BE2C (cell line): ENCODE measurements at regions not wholly inside any gene's neighbourhood (a gene's known extent, or its start where the extent isn't known, plus 50 kb on each side); places are given as distances from the start of the nearest gene placed in this dataset.
"Not testable (repeated sequence)": the region's sequence is repeated elsewhere in the genome, so short reads cannot be mapped to it uniquely, and the experiment has no call there.

Experiments used
- DNase-seq: peaks from one replicate; pipeline ENCODE4 v3.0.0-alpha.2; 2020
- H3K27me3 ChIP-seq: fragments of 250-450 bp; sonication (Bioruptor Pico); 2 replicates; pipeline ENCODE4 v1.5.1; 2020; ENCODE audit warnings: mild to moderate bottlenecking
- H3K36me3 ChIP-seq: fragments of 250-450 bp; sonication (Bioruptor Pico); 2 replicates; pipeline ENCODE4 v1.5.1; 2020; ENCODE audit warnings: mild to moderate bottlenecking
- H3K4me1 ChIP-seq: fragments of 250-450 bp; sonication (Bioruptor Pico); 2 replicates; pipeline ENCODE4 v1.5.1; 2020
- H3K4me3 ChIP-seq: 2 replicates; pipeline ENCODE4 v1.5.1; 2011; ENCODE audit warnings: low read depth, low read length
- H3K9me3 ChIP-seq: fragments of 250-450 bp; sonication (Bioruptor Pico); 2 replicates; pipeline ENCODE4 v1.5.1; 2020
- TF ChIP-seq, protein P1 (sequence below): IDR thresholded peaks from 2 replicates; pipeline ENCODE4 v1.5.1; 2012; ENCODE audit warnings: mild to moderate bottlenecking, low read depth, low read length

GRCh38 chr3:66931291-66931690 lies 66.8 kb upstream of the KBTBD8 start:
- Histone ChIP-seq H3K9me3 (no peaks in the 10 kb centered on the region), H3K4me3 (no peak overlapping the region), H3K36me3 (no peaks in the 10 kb centered on the region), H3K27me3 (peaks cover 7% of the 10 kb centered on the region; the same call in 1 of the 2 replicates), H3K4me1 (no peaks in the 10 kb centered on the region)
- TF ChIP-seq, protein P1, sequence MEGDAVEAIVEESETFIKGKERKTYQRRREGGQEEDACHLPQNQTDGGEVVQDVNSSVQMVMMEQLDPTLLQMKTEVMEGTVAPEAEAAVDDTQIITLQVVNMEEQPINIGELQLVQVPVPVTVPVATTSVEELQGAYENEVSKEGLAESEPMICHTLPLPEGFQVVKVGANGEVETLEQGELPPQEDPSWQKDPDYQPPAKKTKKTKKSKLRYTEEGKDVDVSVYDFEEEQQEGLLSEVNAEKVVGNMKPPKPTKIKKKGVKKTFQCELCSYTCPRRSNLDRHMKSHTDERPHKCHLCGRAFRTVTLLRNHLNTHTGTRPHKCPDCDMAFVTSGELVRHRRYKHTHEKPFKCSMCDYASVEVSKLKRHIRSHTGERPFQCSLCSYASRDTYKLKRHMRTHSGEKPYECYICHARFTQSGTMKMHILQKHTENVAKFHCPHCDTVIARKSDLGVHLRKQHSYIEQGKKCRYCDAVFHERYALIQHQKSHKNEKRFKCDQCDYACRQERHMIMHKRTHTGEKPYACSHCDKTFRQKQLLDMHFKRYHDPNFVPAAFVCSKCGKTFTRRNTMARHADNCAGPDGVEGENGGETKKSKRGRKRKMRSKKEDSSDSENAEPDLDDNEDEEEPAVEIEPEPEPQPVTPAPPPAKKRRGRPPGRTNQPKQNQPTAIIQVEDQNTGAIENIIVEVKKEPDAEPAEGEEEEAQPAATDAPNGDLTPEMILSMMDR = no peak
- DNase-seq = no peak

- DNase-seq = no peak
Observed at GRCh38 chr3:66931699-66932098, 66.4 kb upstream of the KBTBD8 start.

GRCh38 chr3:66933233-66933632 lies 64.9 kb upstream of the KBTBD8 start:
- peaks cover 7% of the 10 kb centered on the region; the same call in 1 of the 2 replicates for H3K27me3 ChIP-seq
- no peak for DNase-seq
- no peaks in the 10 kb centered on the region for H3K4me1 ChIP-seq
- no peaks in the 10 kb centered on the region for H3K9me3 ChIP-seq
- no peaks in the 10 kb centered on the region for H3K36me3 ChIP-seq
- TF ChIP-seq, protein P1 = no peak
- H3K4me3 ChIP-seq = no peak overlapping the region

More at GRCh38 chr3:66931699-66932098, 66.4 kb upstream of the KBTBD8 start:
- no peaks in the 10 kb centered on the region for H3K4me1 ChIP-seq
- H3K4me3 ChIP-seq = no peak overlapping the region
- peaks cover 7% of the 10 kb centered on the region; the same call in 1 of the 2 replicates for H3K27me3 ChIP-seq
- TF ChIP-seq, protein P1 = no peak
- H3K36me3 ChIP-seq = no peaks in the 10 kb centered on the region
- H3K9me3 ChIP-seq = no peaks in the 10 kb centered on the region

DNA sequence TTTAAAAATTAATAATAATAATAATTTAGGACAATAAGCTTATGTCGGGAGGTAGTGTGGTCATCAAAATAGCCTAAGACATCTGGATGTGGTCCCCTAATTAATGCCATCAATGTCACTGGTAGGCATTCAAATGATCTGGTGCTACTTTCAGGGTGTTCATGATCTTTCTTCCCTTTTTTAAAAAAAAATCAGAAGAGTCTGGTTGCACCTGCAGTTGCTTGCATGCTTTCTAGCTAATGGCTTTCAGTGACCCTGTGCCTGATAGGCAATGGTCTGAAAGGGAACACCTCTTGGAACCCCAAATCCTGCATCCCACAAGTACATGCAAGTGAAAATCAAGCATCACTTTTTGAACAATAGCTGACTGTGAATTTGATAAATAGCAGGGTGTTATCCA lies 64.1 kb upstream of the KBTBD8 start:
- H3K4me1 ChIP-seq = no peaks in the 10 kb centered on the region
- DNase-seq = no peak
- no peaks in the 10 kb centered on the region for H3K9me3 ChIP-seq
- no peak overlapping the region for H3K4me3 ChIP-seq
- H3K36me3 ChIP-seq = no peaks in the 10 kb centered on the region
- TF ChIP-seq, protein P1 = no peak
- peaks cover 7% of the 10 kb centered on the region; the same call in 1 of the 2 replicates for H3K27me3 ChIP-seq

GRCh38 chr3:66934725-66935124 lies 63.4 kb upstream of the KBTBD8 start:
- no peak for DNase-seq
- Histone ChIP-seq H3K4me1 (no peaks in the 10 kb centered on the region), H3K36me3 (no peaks in the 10 kb centered on the region), H3K4me3 (no peak overlapping the region), H3K9me3 (no peaks in the 10 kb centered on the region), H3K27me3 (peaks cover 7% of the 10 kb centered on the region; the same call in 1 of the 2 replicates)
- TF ChIP-seq, protein P1 = no peak

GRCh38 chr3:66937041-66937440 lies 61.1 kb upstream of the KBTBD8 start:
- not testable (repeated sequence) for H3K27me3 ChIP-seq, DNase-seq, H3K4me1 ChIP-seq, H3K9me3 ChIP-seq, H3K36me3 ChIP-seq, H3K4me3 ChIP-seq
